ENCODE measurements at regions not wholly inside any gene's neighbourhood (a gene's known extent, or its start where the extent isn't known, plus 50 kb on each side); places are given as distances from the start of the nearest gene placed in this dataset.

DNA sequence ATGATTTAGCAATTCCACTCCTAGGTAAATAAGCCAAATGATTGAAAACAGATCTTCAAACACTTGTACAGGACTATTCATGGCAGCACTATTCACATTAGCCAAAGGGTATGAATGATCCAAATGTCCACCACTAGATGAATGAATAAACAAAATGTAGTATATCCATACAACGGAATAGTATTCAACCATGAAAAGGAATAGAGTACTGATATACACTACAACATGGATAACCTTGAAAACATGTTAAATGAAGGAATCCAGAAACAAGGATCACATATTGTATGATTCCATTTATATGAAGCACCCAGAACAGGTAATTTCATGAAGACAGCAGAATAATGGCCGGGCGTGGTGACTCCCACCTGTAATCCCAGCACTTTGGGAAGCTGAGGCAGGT is 78.2 kb upstream of the IGF1R start:
- TF ChIP-seq KLF6 (CRISPR knock-in tag; IDR thresholded peaks at IDR 0.05; ENCODE audit: borderline replicate concordance) (no peak), EZH2 (IDR thresholded peaks at IDR 0.05; ENCODE audit: borderline replicate concordance, low read depth, low read length) (no peak), MAX (CRISPR knock-in tag; IDR thresholded peaks at IDR 0.05) (no peak), SRF (CRISPR knock-in tag; IDR thresholded peaks at IDR 0.05) (no peak), ETV1 (tag; conservative IDR thresholded peaks at IDR 0.05; ENCODE audit: low read depth) (no peak), E2F6 (IDR thresholded peaks at IDR 0.05; ENCODE audit: borderline replicate concordance in 1 of 2, extremely low read depth in 1 of 2, insufficient read depth in 1 of 2, insufficient read length in 1 of 2, low read depth in 1 of 2, low read length in 1 of 2, poor library complexity in 1 of 2, severe bottlenecking in 1 of 2) (no peak), NFYB (IDR thresholded peaks at IDR 0.05; ENCODE audit: extremely low read depth, insufficient read length) (no peak)
